SH-SY5Y (cell line): ENCODE measurements at regions not wholly inside any gene's neighbourhood (a gene's known extent, or its start where the extent isn't known, plus 50 kb on each side); places are given as distances from the start of the nearest gene placed in this dataset.

Experiments used
- GATA2 ChIP-seq: IDR thresholded peaks from 2 replicates; pipeline ENCODE4 v1.6.1; 2011; ENCODE audit warnings: mild to moderate bottlenecking, low read depth, low read length
- GATA3 ChIP-seq: IDR thresholded peaks from 2 replicates; pipeline ENCODE4 v1.6.1; 2011; ENCODE audit warnings: low read depth, mild to moderate bottlenecking, low read length, moderate library complexity

GRCh38 chr10:70996549-70996948 lies 108.2 kb upstream of the PCBD1 start:
- TF ChIP-seq GATA3: no peak
- no peak for TF ChIP-seq GATA2

GRCh38 chr10:70997236-70997635 lies 108.9 kb upstream of the PCBD1 start:
- TF ChIP-seq GATA3 (no peak), GATA2 (no peak)

GRCh38 chr10:70998086-70998485 lies 109.7 kb upstream of the PCBD1 start:
- TF ChIP-seq GATA3 (no peak), GATA2 (no peak)

- TF ChIP-seq GATA2 (no peak), GATA3 (no peak)
Measured at GRCh38 chr10:71001470-71001869, 113.1 kb upstream of the PCBD1 start.

GRCh38 chr10:71004176-71005075 lies 116.1 kb upstream of the PCBD1 start:
- no peak for TF ChIP-seq GATA2
- no peak for TF ChIP-seq GATA3

- TF ChIP-seq GATA2 (no peak), GATA3 (no peak)
Measured at GRCh38 chr10:71005337-71006305, 117.3 kb upstream of the PCBD1 start.

- TF ChIP-seq GATA2 (no peak), GATA3 (no peak)
Measured at GRCh38 chr10:71006506-71006905, 118.1 kb upstream of the PCBD1 start.

- TF ChIP-seq GATA2: no peak
- TF ChIP-seq GATA3: no peak
Measured at GRCh38 chr10:71007516-71007915, 119.2 kb upstream of the PCBD1 start.

- no peak for TF ChIP-seq GATA2
- no peak for TF ChIP-seq GATA3
Measured at GRCh38 chr10:71008150-71008549, 119.8 kb upstream of the PCBD1 start.

GRCh38 chr10:71009126-71009525 lies 120.8 kb upstream of the PCBD1 start:
- TF ChIP-seq GATA3: no peak
- TF ChIP-seq GATA2: no peak

GRCh38 chr10:71010730-71011129 lies 122.4 kb upstream of the PCBD1 start:
- TF ChIP-seq GATA2 (no peak), GATA3 (no peak)

GRCh38 chr10:71011141-71011540 lies 122.8 kb upstream of the PCBD1 start:
- TF ChIP-seq GATA2 (no peak), GATA3 (no peak)

- TF ChIP-seq GATA3 (no peak), GATA2 (peak; percentile 65)
Measured at GRCh38 chr10:71014021-71014805, 125.8 kb upstream of the PCBD1 start.

GRCh38 chr10:71015674-71016073 lies 127.3 kb upstream of the PCBD1 start:
- TF ChIP-seq GATA3 (no peak), GATA2 (no peak)

GRCh38 chr10:71021402-71021801 lies 133.0 kb upstream of the PCBD1 start:
- TF ChIP-seq GATA3: no peak
- TF ChIP-seq GATA2: no peak
